GM11168 (cell line): ENCODE measurements at regions not wholly inside any gene's neighbourhood (a gene's known extent, or its start where the extent isn't known, plus 50 kb on each side); places are given as distances from the start of the nearest gene placed in this dataset.
"Not testable (repeated sequence)": the region's sequence is repeated elsewhere in the genome, so short reads cannot be mapped to it uniquely, and the experiment has no call there.

Experiments used
- in situ Hi-C: fragments of 300-500 bp; cut with MboI; formaldehyde crosslinking; loops from one replicate; pipeline ENCODE4 v1.12.0; 2022; ENCODE audit warnings: low sequenced_read_pairs; ENCODE audit not compliant: unreplicated experiment

DNA sequence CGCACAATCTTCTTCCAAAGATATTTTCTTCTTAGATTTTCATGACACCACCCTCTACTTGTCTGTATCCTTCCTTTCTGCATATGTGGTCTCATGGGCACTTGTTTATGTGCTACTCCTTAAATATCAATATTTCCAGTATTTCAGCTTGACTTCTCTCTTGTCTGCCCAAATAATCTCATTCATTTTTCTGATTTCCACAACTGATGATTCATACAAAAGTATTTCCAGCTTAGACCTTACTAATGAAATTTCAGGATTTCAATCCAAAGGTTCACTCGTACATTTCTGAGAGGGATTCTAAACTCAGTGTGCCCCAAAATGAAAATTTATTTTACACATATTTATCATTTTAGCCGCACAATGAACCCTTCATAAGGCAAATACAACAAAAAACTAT, 928.9 kb upstream of the C9orf72 start:
- in situ Hi-C loops: no loop called here

- in situ Hi-C loops: no loop called here
Observed at GRCh38 chr9:28502741-28503140, 929.5 kb upstream of the C9orf72 start.

DNA sequence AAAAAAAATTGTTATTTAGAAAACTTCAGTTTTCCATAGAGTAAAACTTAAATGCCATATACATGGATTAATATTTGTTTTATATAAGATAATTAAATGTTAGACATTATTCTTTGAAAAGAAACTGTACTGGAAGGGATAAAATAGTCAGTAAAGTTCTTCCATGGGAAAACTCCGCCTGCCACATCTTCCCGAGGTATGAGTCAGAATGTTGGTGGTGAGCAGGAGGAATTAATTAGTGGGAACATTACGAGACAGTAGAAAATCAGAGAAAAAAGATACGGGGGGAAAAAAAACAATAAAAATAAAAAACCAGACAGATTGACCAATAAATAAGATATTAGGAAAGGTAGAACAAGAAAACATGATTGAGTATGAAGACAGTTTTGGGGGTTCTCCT, 930.3 kb upstream of the C9orf72 start:
- in situ Hi-C loops: no loop called here

- in situ Hi-C loops: no loop called here
Observed at GRCh38 chr9:28518439-28518838, 945.2 kb upstream of the C9orf72 start.

GRCh38 chr9:28524309-28524708, 951.0 kb upstream of the C9orf72 start:
- in situ Hi-C loops: not testable (repeated sequence)

GRCh38 chr9:28528049-28528448, 954.8 kb upstream of the C9orf72 start:
- in situ Hi-C loops: no loop called here

GRCh38 chr9:28538132-28538531, 964.9 kb upstream of the C9orf72 start:
- in situ Hi-C loops: no loop called here

DNA sequence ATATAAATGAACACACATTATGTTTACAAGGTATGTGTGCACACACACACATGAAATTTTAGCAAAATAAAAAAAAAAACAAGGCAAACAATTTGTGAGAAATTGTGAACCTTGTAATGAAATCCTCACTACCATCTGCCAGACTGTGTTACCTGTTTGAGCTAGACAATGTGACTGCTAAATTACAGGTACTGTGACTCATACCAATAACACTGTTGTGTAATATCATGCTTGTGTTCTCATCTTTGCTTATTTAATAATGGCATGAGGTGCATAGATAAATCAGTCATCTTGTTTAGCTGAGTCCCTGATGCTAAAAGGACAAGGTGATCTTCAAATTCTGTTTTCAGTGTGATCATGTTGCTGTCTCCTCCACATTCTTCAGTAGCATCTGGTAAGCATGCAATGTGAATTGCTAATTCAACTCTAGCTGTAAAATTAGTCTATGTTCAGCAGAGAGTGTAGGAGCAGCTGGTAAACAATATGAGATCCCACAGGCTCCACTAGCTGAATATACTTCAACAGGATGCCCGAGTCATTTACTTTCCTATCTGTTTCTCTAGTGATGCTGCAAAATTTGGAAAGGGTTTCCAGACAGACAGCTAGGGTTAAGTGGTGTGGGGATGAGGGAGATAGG, 966.3 kb upstream of the C9orf72 start:
- in situ Hi-C loops: no loop called here

GRCh38 chr9:28542928-28543327, 969.6 kb upstream of the C9orf72 start:
- in situ Hi-C loops: no loop called here

- in situ Hi-C loops: no loop called here
Observed at GRCh38 chr9:28547527-28547926, 974.2 kb upstream of the C9orf72 start.

GRCh38 chr9:28563291-28563934, 990.1 kb upstream of the C9orf72 start:
- in situ Hi-C loops: no loop called here

- in situ Hi-C loops: no loop called here
Observed at GRCh38 chr9:28583832-28584231, 1010.6 kb upstream of the C9orf72 start.

GRCh38 chr9:28584542-28584941, 1011.3 kb upstream of the C9orf72 start:
- in situ Hi-C loops: no loop called here

DNA sequence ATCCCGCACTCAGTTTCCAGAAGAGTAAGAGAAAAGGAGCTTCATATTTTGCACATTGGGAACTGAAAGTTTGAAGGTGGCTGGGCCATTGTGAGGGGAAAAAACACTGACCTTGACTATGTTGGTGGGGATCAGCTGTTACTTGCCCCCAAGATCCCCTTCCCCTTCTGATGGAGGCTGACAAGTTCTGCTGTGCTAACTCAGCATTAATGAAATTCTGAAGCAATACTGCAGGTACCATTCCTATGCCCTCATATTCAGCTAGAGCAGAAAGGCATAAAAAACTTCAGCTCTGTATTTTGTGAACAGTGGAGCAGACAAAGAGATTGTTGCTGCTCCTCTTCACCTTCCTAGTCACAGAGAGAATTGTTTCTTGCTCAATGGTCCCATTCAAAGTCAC, 1013.8 kb upstream of the C9orf72 start:
- in situ Hi-C loops: no loop called here

DNA sequence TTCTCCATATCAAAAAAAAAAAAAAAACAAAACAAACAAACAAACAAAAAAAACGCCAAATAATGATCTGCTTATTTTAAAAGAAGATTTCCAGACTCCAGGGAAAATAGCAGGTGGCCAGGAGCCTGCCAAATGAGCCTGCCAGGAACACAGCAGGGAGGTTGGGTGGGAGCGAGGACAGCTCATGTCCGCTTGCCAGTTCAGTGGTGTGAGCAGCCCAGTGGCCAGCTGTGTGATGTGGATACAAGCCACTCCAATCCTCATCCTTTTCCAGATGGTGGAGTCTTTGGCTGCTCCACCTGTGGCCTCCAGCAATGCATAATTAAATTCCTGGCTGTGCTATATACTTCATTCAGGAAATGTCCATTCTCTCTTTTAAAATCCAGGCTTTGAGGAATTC, 1025.1 kb upstream of the C9orf72 start:
- in situ Hi-C loops: no loop called here

GRCh38 chr9:28600226-28600625, 1026.9 kb upstream of the C9orf72 start:
- in situ Hi-C loops: no loop called here

DNA sequence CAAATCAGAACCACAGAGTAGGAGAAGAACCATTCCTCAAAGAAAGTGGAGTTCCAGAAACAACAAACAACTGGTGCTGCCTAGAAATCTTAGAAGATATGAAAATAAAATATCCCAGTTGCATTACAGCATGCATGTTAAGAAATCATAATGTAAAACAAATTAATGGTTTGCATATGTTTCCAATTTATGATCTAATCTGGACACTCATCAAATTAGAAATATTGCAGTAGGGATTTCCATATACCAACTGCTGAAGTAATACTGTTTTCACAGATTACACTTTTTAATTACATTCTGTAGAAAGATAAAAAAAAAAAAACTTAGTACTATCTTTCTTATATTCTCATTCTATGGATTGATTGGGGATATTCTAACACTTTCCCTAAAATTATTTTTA, 1034.6 kb upstream of the C9orf72 start:
- in situ Hi-C loops: no loop called here

DNA sequence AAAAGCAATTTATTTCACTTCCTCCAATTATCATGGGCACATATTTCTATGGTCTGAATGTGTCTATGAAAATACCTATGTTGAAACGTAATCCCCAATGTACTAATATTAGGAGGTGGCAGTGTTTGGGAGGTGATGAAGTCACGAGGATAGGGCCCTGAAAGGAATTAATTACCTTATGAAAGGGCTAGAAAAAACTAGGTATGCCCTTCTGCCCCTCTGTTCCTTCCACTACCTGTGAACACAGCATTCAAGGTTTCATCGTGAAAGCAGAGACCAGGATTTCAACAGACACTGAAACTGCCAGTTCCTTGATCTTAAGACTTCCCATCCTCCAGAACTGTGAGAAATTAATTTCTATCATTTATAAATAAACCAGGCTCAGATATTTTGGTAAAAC, 1037.1 kb upstream of the C9orf72 start:
- in situ Hi-C loops: no loop called here

DNA sequence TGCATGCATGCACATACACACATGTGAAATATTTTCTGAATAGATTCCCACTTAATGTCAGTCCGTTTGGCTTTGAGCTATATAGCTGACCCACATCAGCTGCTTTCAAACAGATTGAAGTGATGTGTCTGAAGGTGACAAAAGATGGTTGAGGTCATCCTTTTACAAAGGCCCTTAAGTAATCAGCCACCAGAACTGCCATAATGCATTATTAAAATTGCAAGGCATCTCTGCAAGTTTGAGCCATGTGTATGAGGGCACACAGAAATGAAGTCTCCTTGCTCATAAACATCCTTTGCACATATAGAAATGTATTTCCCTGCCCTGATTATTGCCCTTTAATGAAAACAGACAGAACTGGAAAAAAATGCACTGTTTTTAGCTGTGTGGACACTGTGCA, 1043.0 kb upstream of the C9orf72 start:
- in situ Hi-C loops: no loop called here

- in situ Hi-C loops: no loop called here
Observed at GRCh38 chr9:28620011-28620410, 1046.7 kb upstream of the C9orf72 start.

GRCh38 chr9:28620661-28621060, 1047.4 kb upstream of the C9orf72 start:
- in situ Hi-C loops: no loop called here

GRCh38 chr9:28624771-28625170, 1051.5 kb upstream of the C9orf72 start:
- in situ Hi-C loops: no loop called here
